RWPE1 (cell line): ENCODE measurements at regions not wholly inside any gene's neighbourhood (a gene's known extent, or its start where the extent isn't known, plus 50 kb on each side); places are given as distances from the start of the nearest gene placed in this dataset.

Experiments
- CTCF ChIA-PET: fragments of 350-600 bp; sonication (Branson Sonifier 250); formaldehyde crosslinking; extraction: SDS; loops from one replicate; lab custom pipeline; 2021; lab: Yijun Ruan, JAX
- POLR2A ChIA-PET: fragments of 400-600 bp; formaldehyde crosslinking; extraction: SDS; loops from one replicate; lab custom pipeline; 2020; ENCODE audit warnings: antibody characterized with exemption; ENCODE audit not compliant: low non-redundant PET; lab: Yijun Ruan, JAX
- DNase-seq: peaks from one replicate; pipeline ENCODE4 v3.0.0; 2012; ENCODE audit warnings: low spot score
- H3K27ac ChIP-seq: fragments of 450-650 bp; 2 replicates; pipeline ENCODE4 v1.5.1; 2017
- CTCF ChIP-seq: fragments of 450-650 bp; conservative IDR thresholded peaks from 2 replicates; pipeline ENCODE4 v1.5.1; 2017; ENCODE audit warnings: low read depth, mild to moderate bottlenecking

GRCh38 chr1:195458365-195458764 is 1149.9 kb downstream of the KCNT2 start:
- CTCF ChIA-PET = interaction anchor here (0.8 kb wide), 1 partner anchor 12 kb away, joined by 3 read pairs; no protein-coding TSS in a partner anchor
- DNase-seq = no peak
- H3K27ac ChIP-seq = no peak overlapping the region
- POLR2A ChIA-PET = no interaction called here
- TF ChIP-seq CTCF = no peak

GRCh38 chr1:195450794-195451193 is 1157.4 kb downstream of the KCNT2 start:
- ChIA-PET POLR2A (no interaction called here), CTCF (no interaction called here)
- H3K27ac ChIP-seq = no peak overlapping the region
- DNase-seq = no peak
- TF ChIP-seq CTCF = no peak

DNA sequence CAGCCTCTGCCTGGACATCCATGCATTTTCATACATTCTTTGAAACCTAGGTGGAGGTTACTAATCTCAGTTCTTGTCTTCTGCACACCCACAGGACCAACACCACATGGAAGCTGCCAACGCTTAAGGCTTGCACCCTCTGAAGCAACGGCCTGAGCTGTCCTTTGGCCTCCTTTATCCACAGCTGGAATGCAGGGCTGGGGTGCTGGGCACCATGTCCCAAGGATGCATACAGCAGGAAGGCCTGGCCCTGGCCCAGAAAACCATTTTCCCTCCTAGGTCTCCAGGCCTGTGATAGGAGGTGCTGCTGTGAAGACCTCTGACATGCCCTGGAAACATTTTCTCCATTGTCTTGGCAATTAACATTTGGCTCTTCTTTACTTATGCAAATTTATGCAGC is 1168.6 kb downstream of the KCNT2 start:
- CTCF ChIA-PET = interaction anchor here (0.8 kb wide), 1 partner anchor 59 kb away, joined by 5 read pairs; no protein-coding TSS in a partner anchor
- DNase-seq = no peak
- no peak for TF ChIP-seq CTCF
- POLR2A ChIA-PET = no interaction called here
- no peak overlapping the region for H3K27ac ChIP-seq

DNA sequence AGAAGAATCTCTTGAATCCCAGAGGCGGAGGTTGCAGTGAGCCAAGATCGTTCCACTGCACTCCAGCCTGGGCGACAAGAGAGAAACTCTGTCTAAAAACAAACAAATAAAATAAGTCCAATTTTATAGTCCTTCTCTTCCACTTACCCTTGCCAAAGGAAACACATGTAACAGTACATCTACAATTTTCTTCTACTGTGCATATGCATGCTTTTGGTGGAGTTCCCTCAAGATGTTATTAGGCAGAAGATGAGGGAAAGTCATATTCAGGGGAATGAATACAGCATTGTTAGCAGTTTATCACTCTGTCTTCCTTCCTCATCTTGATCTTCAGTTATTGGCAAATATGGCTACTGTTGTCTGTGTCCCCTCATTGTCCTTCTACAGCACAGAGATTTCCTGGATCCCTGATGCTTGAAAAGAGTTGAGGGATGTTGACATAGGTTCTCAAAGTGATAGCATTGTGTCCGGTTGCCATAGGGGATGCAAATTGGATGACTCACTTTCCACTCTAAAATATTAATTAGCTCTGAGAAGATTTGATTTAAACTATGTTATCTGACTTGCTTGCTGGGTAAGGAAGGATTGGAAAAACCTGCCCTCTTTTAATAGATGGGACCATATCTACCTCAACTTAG is 1173.6 kb downstream of the KCNT2 start:
- ChIA-PET CTCF (interaction anchor here (0.6 kb wide), 1 partner anchor 505 kb away, joined by 3 read pairs; no protein-coding TSS in a partner anchor), POLR2A (no interaction called here)
- no peak overlapping the region for H3K27ac ChIP-seq
- DNase-seq = no peak
- TF ChIP-seq CTCF = no peak

DNA sequence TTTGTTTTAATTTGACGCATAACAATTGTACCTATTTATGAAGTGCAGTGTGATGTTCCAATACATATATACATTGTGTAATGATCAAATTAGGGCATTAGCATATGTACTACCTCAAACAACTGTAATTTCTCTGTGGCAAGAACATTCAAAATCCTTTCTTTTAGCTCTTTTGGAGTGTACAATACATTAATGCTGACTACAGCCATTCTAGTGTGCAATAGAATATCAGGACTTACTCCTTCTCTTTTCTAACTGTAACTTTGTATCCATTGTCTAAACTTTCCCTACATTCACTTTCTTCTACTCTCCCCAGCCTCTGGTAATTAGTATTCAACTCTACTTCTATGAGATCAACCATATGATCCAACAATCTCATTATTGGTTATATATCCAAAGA is 1177.4 kb downstream of the KCNT2 start:
- H3K27ac ChIP-seq = no peak overlapping the region
- no peak for DNase-seq
- ChIA-PET POLR2A (no interaction called here), CTCF (interaction anchor here (0.6 kb wide), 1 partner anchor 150 kb away, joined by 3 read pairs; no protein-coding TSS in a partner anchor)
- no peak for TF ChIP-seq CTCF

DNA sequence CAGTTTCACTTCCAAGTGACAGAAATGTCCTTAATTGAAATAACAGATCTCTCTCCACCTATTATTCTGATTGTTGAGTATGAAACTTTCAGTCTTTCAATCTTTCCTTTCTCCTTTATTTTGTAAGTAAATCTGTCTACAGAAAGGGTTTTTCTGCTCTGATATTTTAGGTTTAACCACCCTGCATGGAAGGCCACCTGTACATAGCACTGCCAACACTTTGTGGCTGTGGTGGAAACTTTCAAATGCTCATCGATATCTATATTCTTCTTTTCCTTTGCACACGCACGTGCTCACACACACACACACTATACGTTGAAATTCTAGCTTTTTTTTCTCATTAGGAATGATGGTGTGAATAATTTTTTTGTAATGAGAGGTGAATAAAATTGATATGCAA is 1179.3 kb downstream of the KCNT2 start:
- ChIA-PET CTCF (interaction anchor here (0.6 kb wide), 1 partner anchor 434 kb away, joined by 10 read pairs; no protein-coding TSS in a partner anchor), POLR2A (no interaction called here)
- no peak for TF ChIP-seq CTCF
- H3K27ac ChIP-seq = no peak overlapping the region
- DNase-seq = no peak
